HG03558 (cell line): ENCODE measurements at regions not wholly inside any gene's neighbourhood (a gene's known extent, or its start where the extent isn't known, plus 50 kb on each side); places are given as distances from the start of the nearest gene placed in this dataset.

ENCODE experiments used
- ATAC-seq: cut with Tn5 transposase; IDR thresholded peaks from one replicate; pipeline ENCODE4 v1.9.1; 2021; ENCODE audit warnings: moderate number of reproducible peaks; ENCODE audit not compliant: unreplicated experiment; ENCODE audit errors: extremely low read depth

DNA sequence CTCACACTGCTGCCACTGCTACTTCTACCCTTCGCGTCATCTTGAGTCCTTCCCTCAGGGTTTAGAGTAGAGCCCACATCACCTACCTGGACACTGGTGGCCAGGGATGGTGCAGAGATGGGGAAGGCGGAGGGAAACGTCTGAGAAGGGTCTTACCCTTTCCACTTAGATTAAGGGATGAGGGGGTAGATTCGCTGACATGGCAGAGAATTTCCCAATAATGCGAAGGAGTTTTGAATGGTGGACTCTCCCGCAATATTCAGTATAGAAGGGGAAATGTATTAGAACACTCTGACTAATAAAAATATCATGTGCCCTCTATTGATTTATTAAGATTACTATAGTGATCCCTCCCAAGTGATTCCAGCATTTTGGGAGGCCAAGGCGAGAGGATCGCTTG, 209.5 kb upstream of the KIAA1217 start:
- no peak for ATAC-seq

GRCh38 chr10:24000271-24000813, 208.6 kb upstream of the KIAA1217 start:
- no peak for ATAC-seq

DNA sequence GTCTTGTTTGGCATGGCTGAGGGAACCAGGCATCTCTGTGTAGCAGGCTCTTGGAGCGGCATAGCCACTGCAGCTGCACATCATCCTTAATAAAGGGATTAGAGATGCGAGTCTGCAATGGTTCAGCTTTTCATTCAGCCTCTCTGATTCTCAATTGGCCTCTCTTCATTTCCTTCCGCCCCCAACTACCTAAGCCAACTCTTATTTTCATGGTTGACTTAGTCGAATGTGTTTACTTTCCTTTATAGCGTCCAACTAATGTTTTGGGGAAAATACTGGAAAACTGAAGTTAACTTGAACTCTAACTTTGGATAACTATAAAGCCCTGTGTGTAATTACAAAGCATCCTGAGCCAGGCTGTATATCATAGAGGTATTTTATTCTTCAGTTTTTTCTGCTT, 202.2 kb upstream of the KIAA1217 start:
- no peak for ATAC-seq

- ATAC-seq, result no peak
These were observed 201.6 kb upstream of the KIAA1217 start for GRCh38 chr10:24007359-24007758.

- no peak for ATAC-seq
These were observed 200.5 kb upstream of the KIAA1217 start for GRCh38 chr10:24008164-24009091.

GRCh38 chr10:24009115-24009514, 199.8 kb upstream of the KIAA1217 start:
- no peak for ATAC-seq

DNA sequence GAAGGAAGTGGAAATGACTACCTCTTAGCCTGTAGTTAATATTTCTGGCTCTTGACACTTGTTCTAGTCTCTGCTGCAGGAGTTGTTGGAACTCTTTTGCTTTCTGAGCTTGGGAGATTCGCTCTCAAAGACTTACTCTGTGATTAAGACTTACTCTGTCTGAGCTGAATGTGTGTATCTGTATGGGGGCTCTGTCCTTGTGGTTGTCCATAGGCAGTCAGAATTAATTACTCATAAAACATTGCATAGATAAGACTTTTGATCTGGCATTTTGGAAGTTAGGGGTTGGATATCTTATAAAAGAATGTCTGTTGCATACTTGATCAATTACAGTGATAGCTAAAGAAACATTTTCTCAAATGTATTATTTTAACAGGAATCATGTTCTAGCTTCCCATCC, 199.2 kb upstream of the KIAA1217 start:
- no peak for ATAC-seq

DNA sequence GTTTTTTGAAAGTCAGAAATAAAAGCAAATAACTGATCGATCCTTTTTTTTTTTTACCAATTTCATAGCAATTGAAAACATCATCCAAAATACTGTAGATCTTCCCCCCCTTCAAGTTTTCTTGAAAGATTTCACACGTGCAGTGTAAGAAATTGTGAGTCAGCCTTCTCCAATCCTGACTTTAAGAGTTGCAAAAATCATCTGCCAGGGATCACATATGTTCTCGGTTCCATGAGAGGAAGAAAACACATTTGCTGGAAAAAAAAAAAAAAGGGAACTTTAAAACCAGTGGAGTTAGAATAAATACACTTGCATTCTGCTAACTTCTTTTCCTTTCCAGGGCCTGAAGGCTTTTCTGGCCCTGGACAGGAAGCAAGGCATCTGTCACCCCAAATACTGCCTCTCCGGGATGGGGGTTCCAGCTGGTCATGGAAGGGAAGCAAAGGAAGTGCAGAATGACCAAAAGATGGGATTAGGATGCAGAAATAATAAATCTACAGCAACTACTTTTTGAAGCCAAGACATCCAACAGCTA, 198.4 kb upstream of the KIAA1217 start:
- ATAC-seq, result no peak

- ATAC-seq, result no peak
These were observed 196.6 kb upstream of the KIAA1217 start for GRCh38 chr10:24012249-24012803.

DNA sequence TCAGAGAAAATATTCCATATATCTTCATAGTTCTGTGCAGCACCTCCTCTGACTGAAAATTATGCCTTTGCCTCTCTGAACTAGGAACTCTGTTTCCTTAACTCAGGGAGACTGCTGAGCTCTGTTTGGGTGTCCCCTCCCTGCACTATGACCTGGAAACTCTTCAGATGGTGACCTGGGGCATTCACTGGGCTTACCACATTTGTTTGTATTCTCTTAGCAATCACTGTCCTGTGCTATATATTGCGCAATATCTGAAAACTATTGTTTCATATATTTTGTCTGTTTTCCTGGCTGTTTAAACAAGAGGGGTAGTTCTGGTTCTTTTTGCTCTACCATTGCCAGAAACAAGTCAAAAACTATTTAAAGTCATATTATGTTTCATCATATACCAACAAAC, 181.8 kb upstream of the KIAA1217 start:
- no peak for ATAC-seq

GRCh38 chr10:24034571-24034970, 174.4 kb upstream of the KIAA1217 start:
- ATAC-seq, result no peak

DNA sequence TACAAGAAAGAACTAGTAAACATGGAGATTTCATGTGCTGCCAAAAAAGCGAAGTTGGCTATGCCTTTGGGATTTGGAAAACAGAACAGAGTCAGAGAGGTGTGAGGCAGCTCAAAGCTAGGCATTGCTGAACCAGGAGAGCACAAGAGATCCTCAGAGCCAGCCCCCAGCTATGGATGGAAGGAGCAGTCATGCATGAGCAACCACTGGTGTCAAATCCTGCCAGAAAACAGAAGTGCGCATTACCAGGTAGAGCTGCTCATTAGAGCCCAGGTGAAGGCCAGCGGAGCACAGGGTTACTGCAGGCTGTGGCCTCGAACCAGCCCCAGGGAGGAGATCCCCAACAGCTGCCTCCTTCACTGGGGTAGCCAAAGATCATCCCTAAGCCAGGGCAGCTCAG, 173.2 kb upstream of the KIAA1217 start:
- no peak for ATAC-seq

- ATAC-seq, result no peak
These were observed 169.6 kb upstream of the KIAA1217 start for GRCh38 chr10:24039315-24039714.

GRCh38 chr10:24039897-24040296, 169.0 kb upstream of the KIAA1217 start:
- ATAC-seq, result no peak

DNA sequence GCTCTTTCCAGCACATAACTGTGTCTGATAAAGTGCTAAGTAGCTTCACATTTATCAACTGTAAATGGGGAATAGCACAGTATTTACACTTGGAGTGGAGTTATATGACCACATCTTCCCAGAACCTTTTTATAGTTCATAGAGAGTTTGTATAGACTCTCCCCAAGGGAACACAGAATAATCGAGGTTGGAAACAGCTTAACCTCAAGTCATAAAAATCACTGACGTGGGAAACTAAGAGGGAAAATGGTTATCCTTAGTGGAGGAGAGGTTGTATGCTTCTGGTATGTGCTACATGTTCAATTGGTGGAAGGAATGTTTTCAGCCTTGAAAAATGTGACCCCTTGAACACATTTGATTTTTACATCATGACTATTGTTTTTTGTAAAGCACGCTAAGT, 167.9 kb upstream of the KIAA1217 start:
- no peak for ATAC-seq

GRCh38 chr10:24041834-24042233, 167.1 kb upstream of the KIAA1217 start:
- no peak for ATAC-seq

DNA sequence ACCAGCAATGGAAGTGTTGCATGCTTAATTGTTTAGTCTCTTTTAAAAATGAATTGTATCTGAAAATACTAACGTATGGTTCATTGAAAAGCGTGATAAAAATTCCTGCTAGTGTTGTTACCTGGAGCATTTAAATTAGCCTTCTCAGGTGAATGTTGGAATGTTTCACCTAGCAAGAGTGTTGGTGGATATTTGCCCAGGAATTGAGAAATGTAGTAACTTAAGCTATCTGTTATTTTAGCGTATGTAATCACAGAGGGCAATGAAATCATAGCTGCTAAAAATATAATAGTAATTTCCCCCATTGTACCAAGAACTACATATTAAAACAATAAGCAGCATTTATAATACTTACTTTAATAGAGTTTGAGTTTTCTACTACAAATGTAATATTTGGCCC, 166.1 kb upstream of the KIAA1217 start:
- ATAC-seq, result no peak

GRCh38 chr10:24046060-24046459, 162.9 kb upstream of the KIAA1217 start:
- no peak for ATAC-seq

- no peak for ATAC-seq
These were observed 161.8 kb upstream of the KIAA1217 start for GRCh38 chr10:24047176-24047575.

- ATAC-seq, result no peak
These were observed 154.5 kb upstream of the KIAA1217 start for GRCh38 chr10:24054421-24054820.

GRCh38 chr10:24080207-24080606, 128.7 kb upstream of the KIAA1217 start:
- ATAC-seq, result no peak
